ENCODE measurements at regions not wholly inside any gene's neighbourhood (a gene's known extent, or its start where the extent isn't known, plus 50 kb on each side); places are given as distances from the start of the nearest gene placed in this dataset.

DNA sequence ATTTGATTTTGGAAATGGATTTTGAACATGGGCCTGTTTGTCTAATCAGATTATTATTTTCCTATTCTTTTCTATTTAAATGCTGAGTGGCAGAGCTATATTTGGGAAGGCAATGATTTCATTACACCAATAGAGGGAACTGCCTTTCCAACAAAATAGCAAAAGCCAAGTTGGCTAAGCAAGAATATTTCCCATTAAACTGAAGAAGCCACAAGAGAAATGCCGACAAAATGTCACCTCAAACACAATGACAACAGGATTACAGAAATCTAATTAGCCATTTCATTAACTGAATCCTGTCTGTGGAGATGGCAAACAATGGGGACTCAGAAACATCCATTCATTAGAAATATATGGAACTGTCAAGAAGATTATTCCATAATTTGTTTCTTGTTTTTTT is 1593.1 kb upstream of the RAG2 start:
- no peaks in the 10 kb centered on the region for H3K36me3 Mint-ChIP-seq
- H3K4me1 Mint-ChIP-seq (ENCODE audit: unreplicated experiment) = no peaks in the 10 kb centered on the region
- H3K4me3 Mint-ChIP-seq = no peak overlapping the region
- DNase-seq (ENCODE audit: extremely low spot score, unreplicated experiment) = no peak
- H3K9me3 Mint-ChIP-seq = peaks cover 6% of the 10 kb centered on the region
- H3K27ac Mint-ChIP-seq = no peak overlapping the region
- H3K27me3 Mint-ChIP-seq = no peaks in the 10 kb centered on the region
- TF ChIP-seq, protein P1, sequence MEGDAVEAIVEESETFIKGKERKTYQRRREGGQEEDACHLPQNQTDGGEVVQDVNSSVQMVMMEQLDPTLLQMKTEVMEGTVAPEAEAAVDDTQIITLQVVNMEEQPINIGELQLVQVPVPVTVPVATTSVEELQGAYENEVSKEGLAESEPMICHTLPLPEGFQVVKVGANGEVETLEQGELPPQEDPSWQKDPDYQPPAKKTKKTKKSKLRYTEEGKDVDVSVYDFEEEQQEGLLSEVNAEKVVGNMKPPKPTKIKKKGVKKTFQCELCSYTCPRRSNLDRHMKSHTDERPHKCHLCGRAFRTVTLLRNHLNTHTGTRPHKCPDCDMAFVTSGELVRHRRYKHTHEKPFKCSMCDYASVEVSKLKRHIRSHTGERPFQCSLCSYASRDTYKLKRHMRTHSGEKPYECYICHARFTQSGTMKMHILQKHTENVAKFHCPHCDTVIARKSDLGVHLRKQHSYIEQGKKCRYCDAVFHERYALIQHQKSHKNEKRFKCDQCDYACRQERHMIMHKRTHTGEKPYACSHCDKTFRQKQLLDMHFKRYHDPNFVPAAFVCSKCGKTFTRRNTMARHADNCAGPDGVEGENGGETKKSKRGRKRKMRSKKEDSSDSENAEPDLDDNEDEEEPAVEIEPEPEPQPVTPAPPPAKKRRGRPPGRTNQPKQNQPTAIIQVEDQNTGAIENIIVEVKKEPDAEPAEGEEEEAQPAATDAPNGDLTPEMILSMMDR (conservative IDR thresholded peaks at IDR 0.05) = no peak

- H3K27ac Mint-ChIP-seq = no peak overlapping the region
- H3K4me3 Mint-ChIP-seq = no peak overlapping the region
- no peaks in the 10 kb centered on the region for H3K27me3 Mint-ChIP-seq
- no peaks in the 10 kb centered on the region for H3K9me3 Mint-ChIP-seq
- DNase-seq (ENCODE audit: extremely low spot score, unreplicated experiment) = no peak
- no peaks in the 10 kb centered on the region for H3K36me3 Mint-ChIP-seq
- TF ChIP-seq, protein P1 (conservative IDR thresholded peaks at IDR 0.05) = no peak
- H3K4me1 Mint-ChIP-seq (ENCODE audit: unreplicated experiment) = no peaks in the 10 kb centered on the region
These were observed 1584.3 kb upstream of the RAG2 start for GRCh38 chr11:38182126-38182866.

- DNase-seq (ENCODE audit: extremely low spot score, unreplicated experiment) = no peak
- H3K36me3 Mint-ChIP-seq = no peaks in the 10 kb centered on the region
- no peak overlapping the region for H3K27ac Mint-ChIP-seq
- H3K4me3 Mint-ChIP-seq = no peak overlapping the region
- no peaks in the 10 kb centered on the region for H3K4me1 Mint-ChIP-seq (ENCODE audit: unreplicated experiment)
- TF ChIP-seq, protein P1 (conservative IDR thresholded peaks at IDR 0.05) = no peak
- no peaks in the 10 kb centered on the region for H3K27me3 Mint-ChIP-seq
- H3K9me3 Mint-ChIP-seq = no peaks in the 10 kb centered on the region
These were observed 1578.8 kb upstream of the RAG2 start for GRCh38 chr11:38176686-38177322.

DNA sequence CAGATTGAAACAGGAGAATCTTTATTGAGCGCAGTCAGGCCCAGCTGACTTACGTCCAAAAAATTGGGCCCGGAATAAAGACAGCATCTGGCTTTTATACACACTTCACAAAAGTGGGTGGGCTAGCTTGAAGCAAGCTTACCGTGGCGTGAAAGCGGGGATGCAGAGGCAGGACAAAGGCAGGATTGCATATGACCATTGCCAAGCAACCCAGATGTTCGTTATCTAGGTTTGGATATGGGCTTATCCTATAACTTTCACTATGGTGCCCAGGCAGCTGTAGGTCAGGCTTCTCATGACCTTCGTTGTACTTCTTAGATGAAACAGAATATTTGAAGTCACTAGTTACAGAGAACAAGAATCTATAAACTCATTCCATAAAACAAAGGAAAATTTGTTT is 1575.6 kb upstream of the RAG2 start:
- Mint-ChIP-seq H3K27me3 (no peaks in the 10 kb centered on the region), H3K4me3 (no peak overlapping the region), H3K27ac (no peak overlapping the region), H3K9me3 (no peaks in the 10 kb centered on the region), H3K36me3 (no peaks in the 10 kb centered on the region), H3K4me1 (ENCODE audit: unreplicated experiment) (no peaks in the 10 kb centered on the region)
- TF ChIP-seq, protein P1 (conservative IDR thresholded peaks at IDR 0.05) = no peak
- no peak for DNase-seq (ENCODE audit: extremely low spot score, unreplicated experiment)

DNA sequence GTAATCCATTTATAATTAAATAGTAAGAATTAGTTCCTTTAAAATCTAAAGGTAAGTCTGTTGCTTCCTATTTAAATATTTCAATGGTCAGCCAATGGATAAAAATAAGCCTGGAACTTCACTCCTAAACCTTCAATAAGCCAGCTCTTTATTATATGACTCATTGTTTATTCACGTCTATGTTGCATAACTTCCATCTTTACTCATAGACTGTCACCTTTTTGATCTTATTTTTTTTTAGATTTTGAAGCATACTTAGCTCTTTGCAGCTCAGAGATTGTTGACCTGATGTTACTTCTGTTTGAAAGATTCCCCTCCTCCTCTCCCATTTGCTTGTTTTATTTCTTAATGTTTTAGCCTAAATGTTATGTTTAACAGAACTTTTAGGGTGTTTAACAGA is 1571.2 kb upstream of the RAG2 start:
- DNase-seq (ENCODE audit: extremely low spot score, unreplicated experiment) = no peak
- H3K36me3 Mint-ChIP-seq = no peaks in the 10 kb centered on the region
- no peaks in the 10 kb centered on the region for H3K4me1 Mint-ChIP-seq (ENCODE audit: unreplicated experiment)
- H3K4me3 Mint-ChIP-seq = no peak overlapping the region
- no peaks in the 10 kb centered on the region for H3K9me3 Mint-ChIP-seq
- H3K27ac Mint-ChIP-seq = no peak overlapping the region
- TF ChIP-seq, protein P1 (conservative IDR thresholded peaks at IDR 0.05) = no peak
- H3K27me3 Mint-ChIP-seq = no peaks in the 10 kb centered on the region
